GM19035 (cell line): ENCODE measurements at regions not wholly inside any gene's neighbourhood (a gene's known extent, or its start where the extent isn't known, plus 50 kb on each side); places are given as distances from the start of the nearest gene placed in this dataset.

ENCODE experiments used
- ATAC-seq: cut with Tn5 transposase; IDR thresholded peaks from one replicate; pipeline ENCODE4 v1.9.1; 2021; ENCODE audit not compliant: unreplicated experiment

- ATAC-seq: no peak
Observed at GRCh38 chr3:9301091-9301490, 51.6 kb upstream of the SRGAP3 start.

GRCh38 chr3:9301798-9302197 is 52.4 kb upstream of the SRGAP3 start:
- no peak for ATAC-seq

- ATAC-seq: peak; percentile 95
Observed at GRCh38 chr3:9302425-9303181, 53.2 kb upstream of the SRGAP3 start.

- ATAC-seq: no peak
Observed at GRCh38 chr3:9308298-9308990, 54.4 kb upstream of the THUMPD3 start.

GRCh38 chr3:9310043-9310442 is 52.8 kb upstream of the THUMPD3 start:
- no peak for ATAC-seq

- ATAC-seq: no peak
Observed at GRCh38 chr3:9311228-9311627, 51.6 kb upstream of the THUMPD3 start.
